PFSK-1 (cell line): ENCODE measurements at regions not wholly inside any gene's neighbourhood (a gene's known extent, or its start where the extent isn't known, plus 50 kb on each side); places are given as distances from the start of the nearest gene placed in this dataset.

ENCODE experiments used
- FOXP2 ChIP-seq: optimal IDR thresholded peaks from 2 replicates; pipeline ENCODE3; 2011; ENCODE audit warnings: borderline replicate concordance, control low read depth, inconsistent platforms; ENCODE audit not compliant: insufficient read depth; ENCODE audit errors: extremely low read length, extremely low read depth
- POLR2AphosphoS5 ChIP-seq: IDR thresholded peaks from 2 replicates; pipeline ENCODE4 v1.6.1; 2012; ENCODE audit warnings: low read depth, mild to moderate bottlenecking, control low read depth, low read length, moderate library complexity
- SIN3A ChIP-seq: IDR thresholded peaks from 2 replicates; pipeline ENCODE4 v1.6.1; 2012; ENCODE audit warnings: mild to moderate bottlenecking, low read length, moderate library complexity, borderline replicate concordance; ENCODE audit not compliant: insufficient read depth
- TAF1 ChIP-seq: IDR thresholded peaks from 2 replicates; pipeline ENCODE4 v1.6.1; 2012; ENCODE audit warnings: low read length, control low read depth, borderline replicate concordance; ENCODE audit not compliant: insufficient read depth
- TF ChIP-seq, protein P1 (sequence below), 2 experiments: IDR thresholded peaks; 2 replicates each; pipeline versions ENCODE4 v1.6.1 to v1.8.0; 2011 to 2012; ENCODE audit warnings: low read depth in 2 of 2, low read length in 2 of 2, control low read depth in 1 of 2, inconsistent platforms in 1 of 2, mild to moderate bottlenecking in 1 of 2, moderate library complexity in 1 of 2; ENCODE audit not compliant: insufficient read depth in 1 of 2

DNA sequence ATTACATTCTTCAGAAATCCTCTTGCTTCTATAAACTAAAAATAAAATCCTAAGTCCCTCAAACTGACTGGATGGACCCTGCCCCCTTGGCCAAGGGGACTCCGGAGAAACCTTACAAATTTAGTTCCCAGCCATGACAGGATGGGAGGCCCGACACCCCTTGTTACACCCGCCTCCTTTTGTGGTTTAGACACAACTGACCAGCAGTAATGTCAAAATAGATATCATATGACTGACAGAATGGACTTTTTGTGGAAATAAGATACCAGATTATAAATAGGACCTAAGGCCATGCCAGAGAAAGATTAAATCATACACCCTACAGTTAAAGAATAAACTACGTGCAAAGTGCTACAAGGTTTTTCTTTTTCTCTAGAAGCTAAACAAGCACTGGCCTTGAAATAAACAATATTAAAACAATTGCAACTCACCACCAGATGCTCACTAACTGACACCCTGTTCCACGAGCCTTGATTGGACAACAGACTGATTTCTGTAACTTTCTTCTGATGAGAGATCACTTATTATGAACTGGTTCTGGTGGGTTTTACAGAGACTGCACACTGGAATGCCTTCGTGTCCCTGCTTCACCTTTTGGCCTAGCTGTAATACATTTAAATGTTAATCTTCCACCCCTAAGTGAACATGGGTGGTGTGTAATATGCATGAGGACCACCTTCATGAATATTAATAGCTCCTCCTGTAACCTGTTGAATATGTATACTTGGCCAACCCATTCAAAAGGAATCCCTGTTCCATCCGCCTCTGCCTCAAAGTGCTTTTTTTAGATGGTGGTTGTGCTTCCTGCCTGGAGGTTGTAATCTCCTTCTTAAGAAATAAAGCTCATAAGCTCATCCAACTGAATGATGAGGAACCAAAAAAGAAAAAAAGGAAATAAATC is 99.6 kb downstream of the ODF2L start:
- TF ChIP-seq POLR2AphosphoS5: no peak
- TF ChIP-seq, protein P1, sequence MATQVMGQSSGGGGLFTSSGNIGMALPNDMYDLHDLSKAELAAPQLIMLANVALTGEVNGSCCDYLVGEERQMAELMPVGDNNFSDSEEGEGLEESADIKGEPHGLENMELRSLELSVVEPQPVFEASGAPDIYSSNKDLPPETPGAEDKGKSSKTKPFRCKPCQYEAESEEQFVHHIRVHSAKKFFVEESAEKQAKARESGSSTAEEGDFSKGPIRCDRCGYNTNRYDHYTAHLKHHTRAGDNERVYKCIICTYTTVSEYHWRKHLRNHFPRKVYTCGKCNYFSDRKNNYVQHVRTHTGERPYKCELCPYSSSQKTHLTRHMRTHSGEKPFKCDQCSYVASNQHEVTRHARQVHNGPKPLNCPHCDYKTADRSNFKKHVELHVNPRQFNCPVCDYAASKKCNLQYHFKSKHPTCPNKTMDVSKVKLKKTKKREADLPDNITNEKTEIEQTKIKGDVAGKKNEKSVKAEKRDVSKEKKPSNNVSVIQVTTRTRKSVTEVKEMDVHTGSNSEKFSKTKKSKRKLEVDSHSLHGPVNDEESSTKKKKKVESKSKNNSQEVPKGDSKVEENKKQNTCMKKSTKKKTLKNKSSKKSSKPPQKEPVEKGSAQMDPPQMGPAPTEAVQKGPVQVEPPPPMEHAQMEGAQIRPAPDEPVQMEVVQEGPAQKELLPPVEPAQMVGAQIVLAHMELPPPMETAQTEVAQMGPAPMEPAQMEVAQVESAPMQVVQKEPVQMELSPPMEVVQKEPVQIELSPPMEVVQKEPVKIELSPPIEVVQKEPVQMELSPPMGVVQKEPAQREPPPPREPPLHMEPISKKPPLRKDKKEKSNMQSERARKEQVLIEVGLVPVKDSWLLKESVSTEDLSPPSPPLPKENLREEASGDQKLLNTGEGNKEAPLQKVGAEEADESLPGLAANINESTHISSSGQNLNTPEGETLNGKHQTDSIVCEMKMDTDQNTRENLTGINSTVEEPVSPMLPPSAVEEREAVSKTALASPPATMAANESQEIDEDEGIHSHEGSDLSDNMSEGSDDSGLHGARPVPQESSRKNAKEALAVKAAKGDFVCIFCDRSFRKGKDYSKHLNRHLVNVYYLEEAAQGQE (IDR thresholded peaks at IDR 0.05; ENCODE audit: insufficient read depth in 1 of 2, low read depth in 2 of 2, low read length in 2 of 2): no peak

DNA sequence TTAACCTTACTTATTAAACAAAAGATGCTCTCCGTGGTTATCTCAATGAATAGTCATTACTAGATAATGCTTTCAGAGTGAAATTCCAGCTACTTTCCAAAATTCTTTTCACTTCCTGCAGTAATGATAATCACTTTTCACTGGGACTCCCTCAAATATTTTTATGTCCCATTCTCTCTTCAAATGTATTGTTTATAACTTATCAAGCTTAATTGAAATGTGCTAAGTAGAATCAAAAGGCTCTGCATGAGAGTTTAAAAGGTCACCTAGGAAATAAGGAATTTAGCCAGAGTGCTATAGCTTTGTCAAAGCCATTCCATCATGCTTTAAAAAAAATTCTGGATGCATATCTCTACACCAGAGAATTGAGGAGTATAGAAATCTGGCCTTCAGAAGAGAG is 106.4 kb downstream of the ODF2L start:
- no peak for TF ChIP-seq SIN3A
- TF ChIP-seq POLR2AphosphoS5: no peak
- TF ChIP-seq, protein P1 (IDR thresholded peaks at IDR 0.05; ENCODE audit: insufficient read depth in 1 of 2, low read depth in 2 of 2, low read length in 2 of 2): no peak
- TF ChIP-seq FOXP2: no peak
- TF ChIP-seq TAF1: no peak

DNA sequence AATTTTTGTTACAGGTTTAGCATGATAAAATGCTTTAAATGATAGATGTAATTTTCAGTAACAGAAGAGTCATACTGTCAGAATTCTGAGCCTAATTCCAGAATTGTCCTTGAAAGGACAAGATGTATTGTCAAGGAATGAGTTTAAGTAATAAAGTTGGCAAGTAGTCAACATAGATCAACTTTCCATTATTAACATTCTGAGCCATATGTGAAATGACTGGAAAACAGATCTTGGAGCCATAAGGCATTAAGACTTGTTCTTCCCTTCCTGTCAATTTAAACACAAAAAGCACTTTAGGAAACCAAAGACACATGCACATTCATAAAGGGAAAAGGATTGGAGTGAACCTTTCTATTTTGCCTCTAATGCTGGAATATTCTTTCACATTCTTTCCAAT is 107.0 kb downstream of the ODF2L start:
- TF ChIP-seq, protein P1 (IDR thresholded peaks at IDR 0.05; ENCODE audit: insufficient read depth in 1 of 2, low read depth in 2 of 2, low read length in 2 of 2): no peak
- TF ChIP-seq POLR2AphosphoS5 (no peak), SIN3A (no peak), FOXP2 (no peak), TAF1 (no peak)

DNA sequence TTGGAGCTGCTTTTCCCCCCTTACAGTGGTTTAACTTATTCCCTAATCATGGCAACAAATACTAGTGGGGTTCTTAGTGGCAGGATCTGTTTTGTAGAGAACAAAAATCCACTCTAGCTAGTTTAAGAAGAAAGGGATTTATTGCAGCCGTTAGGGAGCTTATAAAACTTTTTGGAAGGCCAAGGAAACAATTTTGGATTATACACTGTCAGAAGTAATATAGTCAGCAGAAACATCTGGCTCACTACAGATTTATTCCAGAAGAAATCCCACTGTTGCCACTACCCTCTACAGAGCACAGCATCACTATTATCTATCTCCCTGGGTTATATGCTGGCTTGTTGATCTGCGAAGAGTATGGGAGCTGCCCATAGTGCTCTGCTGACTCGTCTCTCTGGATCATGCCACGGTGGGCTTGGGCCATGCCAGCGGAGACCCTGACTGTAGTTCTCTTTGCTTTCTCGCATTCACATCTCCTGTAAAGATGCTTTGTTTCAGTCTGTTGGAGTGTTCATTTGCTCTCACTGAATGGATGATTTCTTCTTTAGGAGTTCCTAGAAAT is 107.5 kb downstream of the ODF2L start:
- TF ChIP-seq FOXP2 (no peak), SIN3A (no peak), TAF1 (no peak)

DNA sequence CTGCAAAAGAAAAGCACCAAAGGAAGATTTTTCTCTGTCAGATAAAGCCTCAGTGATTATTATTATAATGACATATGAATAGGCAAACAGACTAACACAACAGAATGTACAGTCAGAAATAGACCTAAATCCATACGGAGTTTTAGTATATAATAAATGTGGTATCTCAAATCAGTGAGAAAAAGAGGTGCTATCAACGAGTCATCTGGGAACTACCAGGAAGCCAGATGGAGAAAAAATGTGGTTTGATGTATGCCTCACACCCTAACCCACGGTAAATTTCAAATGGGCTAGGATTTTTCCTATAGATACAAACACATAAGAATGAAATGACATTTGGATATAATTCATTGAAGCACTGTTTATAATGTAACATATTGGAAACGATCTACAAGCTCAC is 110.3 kb downstream of the ODF2L start:
- TF ChIP-seq FOXP2 (no peak), POLR2AphosphoS5 (no peak), TAF1 (no peak), SIN3A (no peak)
- TF ChIP-seq, protein P1 (IDR thresholded peaks at IDR 0.05; ENCODE audit: insufficient read depth in 1 of 2, low read depth in 2 of 2, low read length in 2 of 2): no peak
